ENCODE measurements at regions not wholly inside any gene's neighbourhood (a gene's known extent, or its start where the extent isn't known, plus 50 kb on each side); places are given as distances from the start of the nearest gene placed in this dataset.

GRCh38 chr9:38771593-38771992 lies 51.7 kb upstream of the FAM240B start:
- TF ChIP-seq POLR2AphosphoS5 (IDR thresholded peaks at IDR 0.05; ENCODE audit: low read depth, low read length) = no peak
- TF ChIP-seq REST (IDR thresholded peaks at IDR 0.05; ENCODE audit: insufficient read depth in 1 of 2, low read depth in 2 of 2, low read length in 1 of 2) = no peak
- no peak for TF ChIP-seq CTCF (IDR thresholded peaks at IDR 0.05)
- no peak for TF ChIP-seq TCF7L2 (IDR thresholded peaks at IDR 0.05; ENCODE audit: low read depth, low read length)
